ENCODE measurements at regions not wholly inside any gene's neighbourhood (a gene's known extent, or its start where the extent isn't known, plus 50 kb on each side); places are given as distances from the start of the nearest gene placed in this dataset.

- Histone ChIP-seq H3K79me1 (ENCODE audit: insufficient read depth, low read depth, low read length, poor library complexity, severe bottlenecking) (no peaks in the 10 kb centered on the region), H3K56ac (ENCODE audit: insufficient read length, low read depth, low read length) (no peak overlapping the region), H3K79me2 (ENCODE audit: insufficient read depth, low read length) (no peaks in the 10 kb centered on the region), H4K91ac (ENCODE audit: insufficient read length, low read depth, low read length) (no peak overlapping the region), H3K4me2 (ENCODE audit: insufficient read depth, insufficient read length, low read length) (no peak overlapping the region), H3T11ph (ENCODE audit: low read length) (no peak overlapping the region), H3K27ac (ENCODE audit: insufficient read length, low read depth, low read length) (no peak overlapping the region), H3K14ac (ENCODE audit: insufficient read depth, low read length) (no peak overlapping the region), H4K20me1 (ENCODE audit: control insufficient read depth, insufficient read depth, insufficient read length) (no peaks in the 10 kb centered on the region), H3K9me3 (ENCODE audit: control insufficient read depth, low read depth, low read length) (no peaks in the 10 kb centered on the region), H2BK5ac (ENCODE audit: insufficient read length, low read length) (no peak overlapping the region), H2BK12ac (ENCODE audit: insufficient read length, low read depth, low read length) (no peak overlapping the region), H2AFZ (ENCODE audit: low read length) (no peak overlapping the region), H3K27me3 (ENCODE audit: insufficient read depth, low read length) (no peaks in the 10 kb centered on the region), H3K4me1 (ENCODE audit: insufficient read depth, low read length) (no peaks in the 10 kb centered on the region), H4K8ac (replicated peaks; ENCODE audit: insufficient read length, low read depth, low read length) (no peak overlapping the region), H3K9ac (ENCODE audit: extremely low read depth, insufficient read length, low read length) (no peak overlapping the region), H3K23ac (ENCODE audit: insufficient read length, low read depth, low read length) (no peak overlapping the region), H3K23me2 (ENCODE audit: insufficient read length, low read depth, low read length, poor library complexity, severe bottlenecking) (no peaks in the 10 kb centered on the region), H4K5ac (ENCODE audit: insufficient read length, low read depth, low read length) (no peak overlapping the region), H2AK5ac (ENCODE audit: insufficient read length, low read length) (no peak overlapping the region), H3K18ac (ENCODE audit: insufficient read length, low read depth, low read length) (no peak overlapping the region), H2BK15ac (ENCODE audit: low read depth, low read length) (no peak overlapping the region), H2BK20ac (ENCODE audit: low read depth, low read length, poor library complexity, severe bottlenecking) (no peak overlapping the region), H3K4ac (ENCODE audit: low read depth, low read length) (no peak overlapping the region), H2BK120ac (ENCODE audit: low read depth, low read length, poor library complexity, severe bottlenecking) (no peak overlapping the region)
- peak; percentile 8 for DNase-seq
- Mint-ChIP-seq H3K9me3 (no peaks in the 10 kb centered on the region; a peak in 1 of 5 replicates), H3K4me3 (no peak overlapping the region), H3K4me1 (peaks cover 11 to 18% of the 10 kb centered on the region in 2 experiments), H3K36me3 (ENCODE audit: insufficient read depth in 1 of 3, low read depth in 3 of 3) (no peaks in the 10 kb centered on the region), H3K27ac (no peak overlapping the region), H3K27me3 (ENCODE audit: low read depth) (peaks cover 2% of the 10 kb centered on the region; the same call in 1 of the 2 replicates)
- no CpG with 5 or more reads among the region's 6 CpGs for WGBS (ENCODE audit: extremely low coverage, insufficient read length, low lambda C conversion rate)
- no peak for TF ChIP-seq CTCF (conservative IDR thresholded peaks at IDR 0.05)
Measured at GRCh38 chr3:127431066-127431465, 143.2 kb upstream of the PRR20G start.
